HG03066 (cell line): ENCODE measurements at regions not wholly inside any gene's neighbourhood (a gene's known extent, or its start where the extent isn't known, plus 50 kb on each side); places are given as distances from the start of the nearest gene placed in this dataset.

Source experiments
- ATAC-seq: cut with Tn5 transposase; IDR thresholded peaks from one replicate; pipeline ENCODE4 v1.9.1; 2021; ENCODE audit warnings: low read depth; ENCODE audit not compliant: unreplicated experiment

GRCh38 chr16:73852561-73852960 lies 444.1 kb upstream of the PSMD7 start:
- no peak for ATAC-seq

- no peak for ATAC-seq
Observed at GRCh38 chr16:73848993-73849392, 447.6 kb upstream of the PSMD7 start.

DNA sequence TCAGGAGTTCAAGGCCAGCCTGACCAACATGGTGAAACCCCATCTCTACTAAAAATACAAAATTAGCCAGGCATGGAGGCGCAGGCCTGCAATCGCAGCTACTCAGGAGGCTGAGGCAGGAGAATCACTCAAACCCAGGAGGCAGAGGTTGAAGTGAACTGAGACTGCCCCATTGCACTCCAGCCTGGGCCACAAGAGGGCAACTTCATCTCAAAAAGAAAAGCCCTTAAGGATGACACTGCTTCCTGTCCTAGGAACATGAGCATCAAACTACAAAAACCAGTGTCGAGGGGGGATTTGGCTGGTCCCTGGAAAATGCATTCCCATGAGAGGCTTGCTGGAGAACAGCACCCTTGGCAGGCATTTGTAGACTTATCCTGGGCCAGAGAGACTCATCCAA lies 449.5 kb upstream of the PSMD7 start:
- ATAC-seq = no peak

GRCh38 chr16:73846356-73846755 lies 450.3 kb upstream of the PSMD7 start:
- no peak for ATAC-seq

- no peak for ATAC-seq
Observed at GRCh38 chr16:73846007-73846330, 450.6 kb upstream of the PSMD7 start.

DNA sequence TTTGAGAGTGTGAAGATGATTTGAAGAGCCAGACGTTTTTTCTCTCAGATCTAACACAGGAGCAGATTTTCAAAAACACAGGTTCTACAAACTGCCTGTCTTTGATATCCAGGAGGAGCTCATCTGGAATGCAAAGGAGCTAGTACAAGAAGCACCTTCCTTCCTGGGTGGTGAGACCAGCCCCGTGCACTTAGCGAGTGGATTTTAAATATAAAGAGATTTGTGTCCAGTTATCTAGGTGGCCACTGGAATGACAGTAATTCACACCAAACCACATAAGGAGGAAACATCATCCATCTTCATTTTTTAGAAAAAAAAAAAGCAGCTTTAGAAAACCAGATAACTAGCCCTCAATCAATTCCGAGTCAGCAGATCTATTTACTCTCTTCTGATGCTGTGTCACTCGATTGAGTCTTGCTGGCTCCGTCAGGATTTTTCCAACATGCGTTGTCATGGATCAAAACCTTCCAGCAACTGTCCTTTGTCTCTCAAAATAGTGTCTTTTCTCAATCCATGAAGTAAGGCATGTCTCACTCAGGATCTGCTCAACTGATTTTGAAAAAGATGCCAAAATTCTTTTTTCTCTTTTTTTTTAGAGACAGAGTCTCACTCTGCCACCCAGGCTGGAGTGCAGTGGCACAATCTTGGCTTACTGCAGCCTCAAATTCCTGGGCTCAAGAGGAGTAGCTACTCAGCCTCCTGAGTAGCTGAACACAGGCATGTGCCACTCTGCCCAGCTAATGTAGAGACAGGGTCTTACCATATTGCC lies 451.2 kb upstream of the PSMD7 start:
- no peak for ATAC-seq

- ATAC-seq = no peak
Observed at GRCh38 chr16:73840728-73841127, 455.9 kb upstream of the PSMD7 start.

DNA sequence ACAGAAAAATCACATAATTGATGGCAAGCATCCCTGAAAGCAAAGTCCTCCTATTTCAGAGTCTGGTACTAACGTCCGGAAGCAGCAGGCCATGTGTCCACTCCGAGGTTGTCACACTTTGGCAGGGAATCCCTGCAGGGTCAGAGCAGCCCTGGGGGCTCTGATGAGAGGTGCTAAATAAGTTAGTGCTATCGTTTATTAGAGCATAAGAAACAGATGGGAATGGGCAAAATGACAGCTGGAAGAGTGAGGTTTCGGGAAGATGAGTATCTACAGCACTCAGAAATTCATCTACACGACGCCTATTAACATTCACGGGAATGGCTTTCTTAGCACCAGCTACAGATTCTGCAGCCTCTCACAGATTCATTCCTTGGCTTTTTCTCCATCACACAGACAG lies 465.4 kb upstream of the PSMD7 start:
- ATAC-seq = no peak

- no peak for ATAC-seq
Observed at GRCh38 chr16:73823205-73823849, 473.3 kb upstream of the PSMD7 start.

- no peak for ATAC-seq
Observed at GRCh38 chr16:73817526-73818324, 478.9 kb upstream of the PSMD7 start.

DNA sequence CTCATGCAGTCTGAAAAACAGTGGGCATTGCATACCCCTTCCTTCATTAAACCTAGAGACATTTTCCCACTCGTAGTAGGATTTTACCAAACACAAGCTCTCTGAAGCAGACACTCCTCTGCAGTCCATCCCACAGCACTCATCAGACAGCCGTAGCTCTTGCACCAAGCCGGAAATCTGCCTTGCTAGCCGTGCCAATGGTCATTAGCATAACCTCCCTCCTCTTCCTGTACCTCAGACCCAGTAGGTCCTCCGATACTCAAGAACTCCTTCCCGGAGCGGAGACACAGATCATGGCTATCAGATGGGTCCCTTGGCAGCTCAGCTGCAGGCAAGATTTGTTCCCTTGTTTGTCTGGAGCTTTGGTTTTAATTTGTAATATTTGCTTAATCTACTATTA lies 483.1 kb upstream of the PSMD7 start:
- no peak for ATAC-seq

- ATAC-seq = no peak
Observed at GRCh38 chr16:73804456-73804855, 492.2 kb upstream of the PSMD7 start.

DNA sequence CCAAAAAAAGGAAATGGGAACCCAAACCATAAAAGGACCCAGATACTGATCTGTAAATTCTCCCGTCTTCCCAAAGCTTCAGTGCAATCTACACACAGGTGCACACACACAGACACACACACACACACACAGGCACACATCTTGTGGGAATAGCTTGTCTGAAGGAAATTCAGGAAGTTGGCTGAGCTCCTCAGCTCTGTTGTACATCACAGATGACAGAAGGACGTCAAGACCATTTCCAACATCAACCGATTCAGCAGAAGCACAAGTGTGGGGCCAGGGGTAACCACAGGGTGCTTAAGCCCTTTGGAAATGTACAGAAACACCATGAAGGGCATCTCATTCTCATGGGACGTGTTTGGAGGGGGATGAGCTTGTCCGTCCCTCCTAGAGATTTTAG lies 498.1 kb upstream of the PSMD7 start:
- no peak for ATAC-seq

DNA sequence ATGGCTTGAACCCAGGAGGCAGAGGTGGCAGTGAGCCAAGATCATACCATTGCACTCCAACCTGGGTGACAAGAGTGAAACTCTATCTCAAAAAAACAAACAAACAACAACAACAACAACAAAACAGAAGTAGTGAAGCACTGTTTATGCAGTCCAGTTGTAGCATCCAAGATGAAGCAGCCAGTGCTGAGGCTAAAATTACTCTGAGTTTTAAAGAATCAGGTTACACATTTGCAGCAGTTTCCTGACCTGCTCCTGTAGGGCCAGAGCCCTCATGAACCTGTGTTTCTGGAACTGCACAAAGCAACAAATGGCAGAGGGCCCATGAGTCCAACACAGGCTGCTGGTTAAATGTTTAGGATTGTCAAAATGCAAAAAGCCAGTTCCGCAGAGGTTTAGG lies 499.5 kb upstream of the PSMD7 start:
- ATAC-seq = no peak

GRCh38 chr16:73796241-73796640 lies 500.4 kb upstream of the PSMD7 start:
- no peak for ATAC-seq

DNA sequence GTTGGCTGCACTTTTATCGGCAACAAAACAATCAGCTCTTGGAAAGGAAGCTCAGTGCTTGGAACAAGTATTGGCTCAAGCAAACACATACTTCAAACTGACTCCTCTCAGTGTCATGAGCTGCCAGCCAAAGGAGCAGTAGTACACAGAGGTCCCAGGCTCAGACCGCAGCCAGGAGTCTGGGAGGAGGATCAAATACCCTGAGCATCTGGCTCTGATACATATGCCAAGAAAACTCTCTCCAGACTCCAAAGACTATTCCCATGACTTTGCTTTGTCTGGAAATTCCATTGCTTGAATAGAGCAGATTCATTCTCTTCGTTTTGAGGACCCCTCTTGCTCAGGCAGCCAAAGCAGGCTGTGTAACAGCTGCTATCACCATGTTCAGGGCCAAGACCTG lies 501.6 kb upstream of the PSMD7 start:
- no peak for ATAC-seq

- ATAC-seq = no peak
Observed at GRCh38 chr16:73793871-73794437, 502.7 kb upstream of the PSMD7 start.

GRCh38 chr16:73793260-73793659 lies 503.4 kb upstream of the PSMD7 start:
- no peak for ATAC-seq

DNA sequence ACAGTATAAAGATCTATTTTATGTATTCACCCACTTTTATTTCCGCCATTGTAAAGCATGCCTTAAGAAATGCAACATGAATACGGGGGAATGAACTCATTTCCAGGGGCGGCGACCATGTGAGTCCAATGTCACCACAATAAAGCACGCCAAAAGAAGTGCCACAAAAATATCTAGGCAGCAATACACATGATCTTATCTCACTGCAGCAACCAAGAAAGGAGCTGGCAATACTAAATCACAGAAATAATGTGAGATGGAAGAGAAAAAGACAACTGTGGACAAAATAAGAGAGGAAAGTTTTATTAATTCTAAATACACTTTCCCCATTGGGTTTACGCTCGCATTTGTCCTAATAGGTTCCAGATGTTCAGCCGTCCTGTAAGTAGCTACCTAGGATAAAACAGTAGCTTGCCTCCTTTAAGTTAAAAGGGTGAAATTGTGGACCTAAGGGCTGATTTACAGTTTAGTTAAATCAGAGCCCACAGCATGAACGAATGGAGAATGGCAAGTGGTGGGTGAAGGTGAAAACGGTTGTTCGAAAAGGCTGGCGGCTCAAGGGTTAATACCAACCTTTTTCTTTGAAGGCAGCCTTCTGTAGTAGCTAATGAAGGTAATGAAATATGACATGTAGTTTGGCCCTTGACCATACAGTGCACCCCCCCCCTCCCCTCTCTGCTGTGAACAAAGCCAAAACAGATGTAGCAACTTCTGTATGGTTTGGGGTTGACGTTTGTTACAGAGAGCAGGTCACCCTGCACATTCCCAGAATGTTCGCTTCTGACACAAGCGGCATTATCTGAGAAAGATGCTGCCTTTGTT lies 504.2 kb upstream of the PSMD7 start:
- ATAC-seq = no peak

GRCh38 chr16:73781297-73781696 lies 515.3 kb upstream of the PSMD7 start:
- ATAC-seq = no peak

- no peak for ATAC-seq
Observed at GRCh38 chr16:73778887-73779286, 517.7 kb upstream of the PSMD7 start.
